MG63 (cell line): ENCODE measurements at regions not wholly inside any gene's neighbourhood (a gene's known extent, or its start where the extent isn't known, plus 50 kb on each side); places are given as distances from the start of the nearest gene placed in this dataset.
"Not testable (repeated sequence)": the region's sequence is repeated elsewhere in the genome, so short reads cannot be mapped to it uniquely, and the experiment has no call there.

ENCODE experiments used
- DNase-seq: peaks from one replicate; pipeline ENCODE4 v3.0.0-alpha.2; 2020
- H3K27me3 ChIP-seq: fragments of 250-450 bp; sonication (Bioruptor Pico); 2 replicates; pipeline ENCODE4 v1.5.1; 2020; ENCODE audit warnings: mild to moderate bottlenecking, moderate library complexity
- H3K36me3 ChIP-seq: fragments of 250-450 bp; sonication (Bioruptor Pico); 2 replicates; pipeline ENCODE4 v1.5.1; 2020; ENCODE audit warnings: mild to moderate bottlenecking, moderate library complexity
- H3K4me3 ChIP-seq: fragments of 250-450 bp; sonication (Bioruptor Pico); 2 replicates; pipeline ENCODE4 v1.5.1; 2020; ENCODE audit warnings: mild to moderate bottlenecking, moderate library complexity
- H3K9me3 ChIP-seq: fragments of 250-450 bp; sonication (Bioruptor Pico); 2 replicates; pipeline ENCODE4 v1.5.1; 2020; ENCODE audit warnings: mild to moderate bottlenecking, moderate library complexity

GRCh38 chr11:16607675-16608644 is 130.5 kb upstream of the C11orf58 start:
- Histone ChIP-seq H3K4me3 (peak overlapping the region; percentile 43), H3K36me3 (no peaks in the 10 kb centered on the region), H3K27me3 (peaks cover 19% of the 10 kb centered on the region), H3K9me3 (no peaks in the 10 kb centered on the region)
- DNase-seq: peak; percentile 47

GRCh38 chr11:16606784-16607674 is 131.4 kb upstream of the C11orf58 start:
- no peaks in the 10 kb centered on the region for H3K36me3 ChIP-seq
- peaks cover 15% of the 10 kb centered on the region for H3K27me3 ChIP-seq
- DNase-seq: no peak
- peak overlapping the region; percentile 43 for H3K4me3 ChIP-seq
- no peaks in the 10 kb centered on the region for H3K9me3 ChIP-seq

- H3K4me3 ChIP-seq: peak overlapping the region; percentile 43
- DNase-seq: peak; percentile 71
- no peaks in the 10 kb centered on the region for H3K9me3 ChIP-seq
- no peaks in the 10 kb centered on the region for H3K36me3 ChIP-seq
- H3K27me3 ChIP-seq: peaks cover 12% of the 10 kb centered on the region
These were observed 132.3 kb upstream of the C11orf58 start for GRCh38 chr11:16605894-16606783.

GRCh38 chr11:16605389-16605893 is 133.0 kb upstream of the C11orf58 start:
- no peak for DNase-seq
- no peaks in the 10 kb centered on the region for H3K9me3 ChIP-seq
- peaks cover 9% of the 10 kb centered on the region for H3K27me3 ChIP-seq
- no peaks in the 10 kb centered on the region for H3K36me3 ChIP-seq
- peak overlapping the region; percentile 43 for H3K4me3 ChIP-seq

GRCh38 chr11:16604794-16605388 is 133.6 kb upstream of the C11orf58 start:
- Histone ChIP-seq H3K27me3 (peaks cover 9% of the 10 kb centered on the region), H3K4me3 (peak overlapping the region; percentile 43), H3K9me3 (no peaks in the 10 kb centered on the region), H3K36me3 (no peaks in the 10 kb centered on the region)
- peak; percentile 22 for DNase-seq

GRCh38 chr11:16603890-16604793 is 134.3 kb upstream of the C11orf58 start:
- Histone ChIP-seq H3K27me3 (peaks cover 9% of the 10 kb centered on the region), H3K36me3 (no peaks in the 10 kb centered on the region), H3K9me3 (no peaks in the 10 kb centered on the region), H3K4me3 (peak overlapping the region; percentile 43)
- DNase-seq: peak; percentile 37

GRCh38 chr11:16603245-16603644 is 135.2 kb upstream of the C11orf58 start:
- no peak for DNase-seq
- H3K36me3 ChIP-seq: no peaks in the 10 kb centered on the region
- H3K27me3 ChIP-seq: peaks cover 9% of the 10 kb centered on the region
- H3K4me3 ChIP-seq: no peak overlapping the region
- no peaks in the 10 kb centered on the region for H3K9me3 ChIP-seq

GRCh38 chr11:16598906-16599305 is 139.5 kb upstream of the C11orf58 start:
- no peak overlapping the region for H3K4me3 ChIP-seq
- DNase-seq: no peak
- H3K9me3 ChIP-seq: no peaks in the 10 kb centered on the region
- no peaks in the 10 kb centered on the region for H3K36me3 ChIP-seq
- no peaks in the 10 kb centered on the region for H3K27me3 ChIP-seq

GRCh38 chr11:16598032-16598431 is 140.4 kb upstream of the C11orf58 start:
- no peaks in the 10 kb centered on the region for H3K27me3 ChIP-seq
- H3K4me3 ChIP-seq: no peak overlapping the region
- no peak for DNase-seq
- H3K36me3 ChIP-seq: no peaks in the 10 kb centered on the region
- H3K9me3 ChIP-seq: no peaks in the 10 kb centered on the region

- H3K36me3 ChIP-seq: no peaks in the 10 kb centered on the region
- no peak for DNase-seq
- H3K4me3 ChIP-seq: no peak overlapping the region
- no peaks in the 10 kb centered on the region for H3K9me3 ChIP-seq
- H3K27me3 ChIP-seq: no peaks in the 10 kb centered on the region
These were observed 142.2 kb upstream of the C11orf58 start for GRCh38 chr11:16596231-16596630.

- Histone ChIP-seq H3K9me3 (no peaks in the 10 kb centered on the region), H3K4me3 (no peak overlapping the region), H3K27me3 (no peaks in the 10 kb centered on the region), H3K36me3 (no peaks in the 10 kb centered on the region)
- DNase-seq: no peak
These were observed 147.3 kb upstream of the C11orf58 start for GRCh38 chr11:16591157-16591556.

- H3K9me3 ChIP-seq: no peaks in the 10 kb centered on the region
- H3K36me3 ChIP-seq: no peaks in the 10 kb centered on the region
- H3K27me3 ChIP-seq: no peaks in the 10 kb centered on the region
- H3K4me3 ChIP-seq: no peak overlapping the region
- DNase-seq: no peak
These were observed 150.8 kb upstream of the C11orf58 start for GRCh38 chr11:16587670-16588069.

- no peak for DNase-seq
- no peaks in the 10 kb centered on the region for H3K9me3 ChIP-seq
- no peaks in the 10 kb centered on the region for H3K36me3 ChIP-seq
- no peak overlapping the region for H3K4me3 ChIP-seq
- no peaks in the 10 kb centered on the region for H3K27me3 ChIP-seq
These were observed 153.9 kb upstream of the C11orf58 start for GRCh38 chr11:16584569-16584968.

- not testable (repeated sequence) for DNase-seq, H3K4me3 ChIP-seq, H3K27me3 ChIP-seq, H3K9me3 ChIP-seq, H3K36me3 ChIP-seq
These were observed 157.4 kb upstream of the C11orf58 start for GRCh38 chr11:16581078-16581477.

- no peak for DNase-seq
- Histone ChIP-seq H3K36me3 (no peaks in the 10 kb centered on the region), H3K27me3 (no peaks in the 10 kb centered on the region), H3K4me3 (no peak overlapping the region), H3K9me3 (no peaks in the 10 kb centered on the region)
These were observed 161.0 kb upstream of the C11orf58 start for GRCh38 chr11:16577490-16577889.
